Dermis blood vessel endothelial cell (primary cell): ENCODE measurements at regions not wholly inside any gene's neighbourhood (a gene's known extent, or its start where the extent isn't known, plus 50 kb on each side); places are given as distances from the start of the nearest gene placed in this dataset.
"Not testable (repeated sequence)": the region's sequence is repeated elsewhere in the genome, so short reads cannot be mapped to it uniquely, and the experiment has no call there.

Experiments used
- DNase-seq: peaks from one replicate; pipeline ENCODE4 v3.0.0; 2010

DNA sequence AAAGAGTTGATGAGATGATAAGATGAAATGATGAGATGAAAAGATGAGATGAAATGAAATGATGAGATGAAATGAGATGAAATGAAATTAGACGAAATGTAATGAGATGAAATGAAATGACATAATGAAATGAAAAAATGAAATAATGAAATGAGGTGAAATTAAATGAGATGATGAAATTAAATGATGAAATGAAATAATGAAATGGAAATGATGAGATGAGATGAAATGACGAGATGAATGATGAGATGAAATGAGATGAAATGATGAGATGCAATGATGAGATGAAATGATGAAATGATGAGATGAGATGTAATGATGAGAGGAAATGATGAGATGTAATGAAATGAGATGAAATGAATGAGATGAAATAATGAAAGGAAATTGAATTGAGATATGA is 339.3 kb upstream of the PLGLB1 start:
- DNase-seq, result not testable (repeated sequence)

DNA sequence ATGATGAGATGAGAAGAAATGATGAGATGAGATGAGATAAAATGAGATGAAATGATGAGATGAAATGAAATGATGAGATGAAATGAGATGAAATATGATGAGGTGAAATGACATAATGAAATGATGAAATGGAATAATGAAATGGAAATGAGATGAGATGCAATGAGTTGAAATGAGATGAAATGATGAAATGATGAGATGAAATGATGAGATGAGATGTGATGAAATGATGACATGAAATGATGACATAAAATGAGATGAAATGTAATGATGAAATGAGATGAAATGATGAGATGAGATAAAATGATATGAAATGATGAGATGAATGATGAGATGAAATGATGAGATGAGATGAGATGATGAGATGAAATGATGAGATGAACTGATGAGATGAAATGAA is 340.2 kb upstream of the PLGLB1 start:
- DNase-seq, result not testable (repeated sequence)

DNA sequence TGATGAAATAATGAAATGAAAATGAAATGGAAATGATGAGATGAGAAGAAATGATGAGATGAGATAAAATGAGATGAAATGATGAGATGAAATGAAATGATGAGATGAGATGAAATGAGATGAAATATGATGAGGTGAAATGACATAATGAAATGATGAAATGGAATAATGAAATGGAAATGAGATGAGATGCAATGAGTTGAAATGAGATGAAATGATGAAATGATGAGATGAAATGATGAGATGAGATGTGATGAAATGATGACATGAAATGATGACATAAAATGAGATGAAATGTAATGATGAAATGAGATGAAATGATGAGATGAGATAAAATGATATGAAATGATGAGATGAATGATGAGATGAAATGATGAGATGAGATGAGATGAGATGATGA is 342.7 kb upstream of the PLGLB1 start:
- DNase-seq, result not testable (repeated sequence)

DNA sequence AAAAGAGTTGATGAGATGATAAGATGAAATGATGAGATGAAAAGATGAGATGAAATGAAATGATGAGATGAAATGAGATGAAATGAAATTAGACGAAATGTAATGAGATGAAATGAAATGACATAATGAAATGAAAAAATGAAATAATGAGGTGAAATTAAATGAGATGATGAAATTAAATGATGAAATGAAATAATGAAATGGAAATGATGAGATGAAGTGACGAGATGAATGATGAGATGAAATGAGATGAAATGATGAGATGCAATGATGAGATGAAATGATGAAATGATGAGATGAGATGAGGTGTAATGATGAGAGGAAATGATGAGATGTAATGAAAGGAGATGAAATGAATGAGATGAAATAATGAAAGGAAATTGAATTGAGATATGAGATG is 343.4 kb upstream of the PLGLB1 start:
- not testable (repeated sequence) for DNase-seq

- not testable (repeated sequence) for DNase-seq
Measured at GRCh38 chr2:87386063-87386560, 361.8 kb upstream of the PLGLB2 start.

GRCh38 chr2:87395784-87396183 is 352.1 kb upstream of the PLGLB2 start:
- DNase-seq, result not testable (repeated sequence)

DNA sequence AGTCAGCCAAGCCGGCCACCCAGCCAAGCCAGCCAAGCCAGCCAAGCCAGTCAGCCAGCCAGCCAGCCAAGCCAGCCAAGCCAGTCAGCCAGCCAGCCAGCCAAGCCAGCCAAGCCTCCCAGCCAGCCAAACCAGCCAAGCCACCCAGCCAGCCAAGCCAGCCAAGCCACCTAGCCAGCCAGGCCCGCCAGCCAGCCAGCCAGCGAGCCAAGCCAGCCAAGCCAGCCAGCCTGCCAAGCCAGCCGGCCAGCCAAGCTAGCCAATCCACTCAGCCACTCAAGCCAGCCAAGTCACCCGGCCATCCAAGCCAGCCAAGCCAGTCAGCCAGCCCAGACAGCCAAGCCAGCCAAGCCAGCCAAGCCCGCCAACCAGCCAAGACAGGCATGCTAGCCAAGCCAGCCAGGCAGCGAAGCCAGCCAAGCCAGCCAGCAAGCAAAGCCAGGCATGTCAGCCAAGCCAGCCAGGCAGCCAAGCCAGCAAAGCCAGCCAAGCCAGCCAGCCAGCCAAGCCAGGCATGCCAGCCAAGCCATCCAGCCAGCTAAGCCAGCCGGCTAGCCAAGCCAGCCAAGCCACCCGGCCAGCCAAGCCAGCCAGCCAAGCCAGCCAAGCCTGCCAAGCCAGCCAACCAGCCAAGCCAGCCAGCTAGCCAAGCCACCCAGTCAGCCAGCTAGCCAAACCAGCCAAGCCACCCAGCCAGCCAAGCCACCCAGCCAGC is 351.2 kb upstream of the PLGLB2 start:
- not testable (repeated sequence) for DNase-seq

DNA sequence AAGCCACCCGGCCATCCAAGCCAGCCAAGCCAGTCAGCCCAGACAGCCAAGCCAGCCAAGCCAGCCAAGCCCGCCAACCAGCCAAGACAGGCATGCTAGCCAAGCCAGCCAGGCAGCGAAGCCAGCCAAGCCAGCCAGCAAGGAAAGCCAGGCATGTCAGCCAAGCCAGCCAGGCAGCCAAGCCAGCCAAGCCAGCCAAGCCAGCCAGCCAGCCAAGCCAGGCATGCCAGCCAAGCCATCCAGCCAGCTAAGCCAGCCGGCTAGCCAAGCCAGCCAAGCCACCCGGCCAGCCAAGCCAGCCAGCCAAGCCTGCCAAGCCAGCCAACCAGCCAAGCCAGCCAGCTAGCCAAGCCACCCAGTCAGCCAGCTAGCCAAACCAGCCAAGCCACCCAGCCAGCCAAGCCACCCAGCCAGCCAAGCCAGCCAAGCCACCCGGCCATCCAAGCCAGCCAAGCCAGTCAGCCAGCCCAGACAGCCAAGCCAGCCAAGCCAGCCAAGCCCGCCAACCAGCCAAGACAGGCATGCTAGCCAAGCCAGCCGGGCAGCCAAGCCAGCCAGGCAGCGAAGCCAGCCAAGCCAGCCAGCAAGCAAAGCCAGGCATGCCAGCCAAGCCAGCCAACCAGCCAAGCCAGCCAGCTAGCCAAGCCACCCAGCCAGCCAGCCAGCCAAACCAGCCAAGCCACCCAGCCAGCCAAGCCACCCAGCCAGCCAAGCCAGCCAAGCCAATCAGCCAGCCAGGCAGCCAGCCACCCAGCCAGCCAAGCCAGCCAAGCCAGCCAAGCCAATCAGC is 350.4 kb upstream of the PLGLB2 start:
- DNase-seq, result not testable (repeated sequence)

DNA sequence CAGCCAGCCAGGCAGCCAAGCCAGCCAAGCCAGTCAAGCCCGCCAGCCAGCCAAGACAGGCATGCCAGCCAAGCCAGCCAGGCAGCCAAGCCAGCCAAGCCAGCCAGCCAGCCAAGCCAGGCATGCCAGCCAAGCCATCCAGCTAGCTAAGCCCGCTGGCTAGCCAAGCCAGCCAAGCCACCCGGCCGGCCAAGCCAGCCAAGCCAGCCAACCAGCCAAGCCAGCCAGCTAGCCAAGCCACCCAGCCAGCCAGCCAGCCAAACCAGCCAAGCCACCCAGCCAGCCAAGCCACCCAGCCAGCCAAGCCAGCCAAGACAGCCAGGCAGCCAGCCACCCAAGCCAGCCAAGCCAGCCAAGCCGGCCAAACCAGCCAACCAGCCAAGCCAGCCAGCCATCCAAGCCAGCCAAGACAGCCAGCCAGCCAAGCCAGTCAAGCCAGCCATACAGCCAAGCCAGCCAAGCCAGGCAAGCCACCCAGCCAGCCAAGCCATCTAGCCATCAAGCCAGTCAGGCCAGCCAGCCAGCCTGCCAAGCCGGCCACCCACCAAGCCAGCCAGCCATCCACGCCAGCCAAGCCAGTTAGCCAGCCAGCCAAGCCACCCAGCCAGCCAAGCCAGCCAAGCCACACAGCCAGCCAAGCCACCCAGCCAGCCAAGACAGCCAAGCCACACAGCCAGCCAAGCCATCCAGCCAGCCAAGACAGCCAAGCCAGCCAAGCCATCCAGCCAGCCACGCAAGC is 349.2 kb upstream of the PLGLB2 start:
- not testable (repeated sequence) for DNase-seq

DNA sequence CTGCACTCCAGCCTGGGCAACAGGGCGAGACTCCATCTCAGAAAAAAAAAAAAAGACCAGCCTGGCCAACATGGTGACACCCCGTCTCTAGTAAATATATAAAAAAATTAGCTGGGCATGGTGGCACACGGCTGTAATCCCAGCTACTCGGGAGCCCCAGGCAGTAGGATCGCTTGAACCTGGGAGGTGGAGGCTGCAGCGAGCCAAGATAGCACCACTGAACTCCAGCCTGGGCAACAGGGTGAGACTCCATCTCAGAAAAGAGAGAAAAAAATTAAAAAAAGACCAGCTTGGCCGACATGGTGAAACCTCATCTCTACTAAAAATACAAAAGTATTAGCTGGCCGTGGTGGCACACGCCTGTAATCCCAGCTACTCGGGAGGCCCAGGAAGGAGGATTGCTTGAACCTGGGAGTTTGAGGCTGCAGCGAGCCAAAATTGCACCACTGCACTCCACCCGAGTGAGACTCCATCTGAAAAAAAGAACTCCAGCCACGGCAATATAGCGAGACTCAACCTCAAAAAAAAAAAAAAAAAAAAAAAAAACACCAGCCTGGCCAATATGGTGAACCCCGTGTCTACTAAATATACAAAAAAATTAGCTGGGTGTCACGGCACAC is 346.1 kb upstream of the PLGLB2 start:
- no peak for DNase-seq

DNA sequence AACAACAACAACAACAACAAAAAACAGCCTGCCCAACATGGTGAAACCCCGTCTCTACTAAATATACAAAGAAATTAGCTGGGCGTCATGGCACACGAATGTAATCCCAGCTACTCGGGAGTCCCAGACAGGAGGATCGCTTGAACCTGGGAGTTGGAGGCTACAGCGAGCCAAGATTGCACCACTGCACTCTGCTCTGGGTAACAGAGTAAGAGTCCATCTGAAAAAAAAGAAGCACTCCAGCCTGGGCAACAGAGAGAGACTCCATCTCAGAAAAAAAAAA is 344.1 kb upstream of the PLGLB2 start:
- no peak for DNase-seq

DNA sequence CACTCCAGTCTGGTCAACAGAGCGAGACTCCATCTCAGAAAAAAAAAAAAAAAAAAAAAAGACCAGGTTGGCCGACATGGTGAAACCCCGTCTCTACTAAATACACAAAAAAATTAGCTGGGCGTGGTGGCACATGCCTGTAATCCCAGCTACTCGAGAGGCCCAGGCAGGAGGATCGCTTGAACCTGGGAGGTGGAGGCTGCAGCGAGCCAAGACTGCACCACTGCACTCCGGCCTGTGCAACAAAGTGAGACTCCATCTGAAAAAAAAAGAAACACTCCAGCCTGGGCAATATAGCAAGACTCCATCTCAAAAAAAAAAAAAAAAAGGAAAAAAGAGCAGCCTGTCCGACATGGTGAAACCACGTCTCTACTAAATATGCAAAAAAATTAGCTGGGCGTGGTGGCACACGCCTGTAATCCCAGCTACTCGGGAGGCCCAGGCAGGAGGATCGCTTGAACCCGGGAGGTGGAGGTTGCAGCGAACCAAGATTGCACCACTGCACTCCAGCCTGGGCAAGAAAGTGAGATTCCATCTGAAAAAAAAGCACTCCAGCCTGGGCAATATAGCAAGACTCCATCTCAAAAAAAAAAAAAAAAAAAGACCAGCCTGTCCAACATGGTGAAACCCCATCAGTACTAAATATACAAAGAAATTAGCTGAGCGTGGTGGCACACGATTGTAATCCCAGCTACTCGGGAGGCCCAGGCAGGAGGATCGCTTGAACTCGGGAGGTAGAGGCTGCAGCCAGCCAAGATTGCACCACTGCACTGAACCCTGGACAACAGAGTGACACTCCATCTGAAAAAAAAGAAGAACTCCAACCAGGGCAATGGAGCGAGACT is 343.3 kb upstream of the PLGLB2 start:
- not testable (repeated sequence) for DNase-seq

- DNase-seq, result not testable (repeated sequence)
Measured at GRCh38 chr2:87405531-87406216, 342.2 kb upstream of the PLGLB2 start.

- not testable (repeated sequence) for DNase-seq
Measured at GRCh38 chr2:87406406-87407175, 341.3 kb upstream of the PLGLB2 start.

DNA sequence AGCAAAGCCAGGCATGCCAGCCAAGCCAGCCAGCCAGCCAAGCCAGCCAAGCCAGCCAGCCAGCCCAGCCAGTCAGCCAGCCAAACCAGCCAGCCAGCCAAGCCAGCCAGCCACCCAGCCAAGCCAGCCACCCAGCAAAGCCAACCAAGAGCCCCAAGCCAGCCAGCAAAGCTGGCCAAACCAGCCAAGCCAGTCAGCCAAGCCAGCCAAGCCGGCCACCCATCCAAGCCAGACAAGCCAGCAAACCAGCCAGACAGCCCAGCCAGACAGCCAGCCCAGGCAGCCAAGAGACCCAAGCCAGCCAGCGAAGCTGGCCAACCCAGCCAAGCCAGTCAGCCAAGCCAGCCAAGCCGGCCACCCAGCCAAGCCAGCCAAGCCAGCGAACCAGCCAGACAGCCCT is 338.3 kb upstream of the PLGLB2 start:
- DNase-seq, result not testable (repeated sequence)

DNA sequence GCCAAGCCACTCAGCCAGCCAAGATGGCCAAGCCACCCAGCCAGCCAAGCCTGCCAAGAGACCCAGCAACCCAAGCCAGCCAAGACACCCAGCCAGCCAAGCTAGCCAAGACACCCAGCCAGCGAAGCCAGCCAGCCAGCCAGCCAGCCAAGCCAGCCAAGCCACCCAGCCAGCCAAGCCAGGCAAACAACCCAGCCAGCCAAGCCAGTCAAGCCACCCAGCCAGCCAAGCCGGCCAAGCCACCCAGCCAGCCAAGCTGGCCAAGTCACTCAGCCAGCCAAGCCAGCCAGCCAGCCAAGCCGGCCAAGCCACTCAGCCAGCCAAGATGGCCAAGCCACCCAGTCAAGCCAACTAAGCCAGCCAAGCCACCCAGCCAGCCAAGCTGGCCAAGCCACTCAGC is 337.5 kb upstream of the PLGLB2 start:
- not testable (repeated sequence) for DNase-seq

GRCh38 chr2:87412036-87412820 is 335.7 kb upstream of the PLGLB2 start:
- not testable (repeated sequence) for DNase-seq

- DNase-seq, result not testable (repeated sequence)
Measured at GRCh38 chr2:87414331-87414730, 333.6 kb upstream of the PLGLB2 start.

GRCh38 chr2:87414795-87415570 is 332.9 kb upstream of the PLGLB2 start:
- not testable (repeated sequence) for DNase-seq
